ENCODE measurements at regions not wholly inside any gene's neighbourhood (a gene's known extent, or its start where the extent isn't known, plus 50 kb on each side); places are given as distances from the start of the nearest gene placed in this dataset.
"Not testable (repeated sequence)": the region's sequence is repeated elsewhere in the genome, so short reads cannot be mapped to it uniquely, and the experiment has no call there.

DNA sequence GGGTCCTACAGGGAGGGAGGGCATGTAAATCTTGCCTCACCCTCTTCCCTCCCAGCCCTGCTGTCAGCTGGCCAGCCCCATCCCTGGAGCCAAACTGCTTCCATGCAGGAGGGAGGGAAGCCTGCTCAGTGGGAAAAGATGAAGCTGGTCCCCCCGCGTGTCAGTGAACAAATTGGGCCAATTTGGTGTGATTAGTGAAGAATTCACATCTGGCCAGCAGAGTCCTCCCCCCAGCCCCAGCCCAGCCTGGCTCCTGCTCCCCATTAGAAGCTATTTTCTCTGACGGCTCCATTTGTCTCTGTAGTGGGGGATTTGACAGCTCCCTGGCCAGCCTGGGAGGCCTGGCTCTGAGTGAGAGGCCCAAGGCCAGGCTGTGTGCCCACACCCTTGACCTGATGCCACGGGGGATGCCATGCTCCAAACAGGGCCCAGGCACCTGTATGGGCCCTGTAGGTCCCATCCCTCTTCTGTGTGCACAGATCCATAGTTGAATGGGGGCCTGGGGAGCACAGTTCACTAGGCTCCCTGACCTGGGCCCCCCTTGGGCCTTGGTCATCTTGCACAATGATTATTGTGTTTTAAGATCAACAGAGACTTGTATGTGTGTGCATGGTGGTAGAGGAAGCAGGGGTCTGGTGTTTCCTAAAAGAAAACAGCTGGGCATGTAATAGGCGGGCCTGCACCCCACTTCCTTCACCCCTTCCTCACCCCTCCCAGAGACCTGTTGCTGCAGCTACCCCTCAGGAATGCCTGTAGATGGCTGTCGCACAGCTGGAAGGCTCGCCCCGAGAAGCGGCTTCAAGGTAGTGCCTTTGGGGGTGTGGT, 50.7 kb upstream of the TAC4 start:
- DNase-seq = no peak

DNA sequence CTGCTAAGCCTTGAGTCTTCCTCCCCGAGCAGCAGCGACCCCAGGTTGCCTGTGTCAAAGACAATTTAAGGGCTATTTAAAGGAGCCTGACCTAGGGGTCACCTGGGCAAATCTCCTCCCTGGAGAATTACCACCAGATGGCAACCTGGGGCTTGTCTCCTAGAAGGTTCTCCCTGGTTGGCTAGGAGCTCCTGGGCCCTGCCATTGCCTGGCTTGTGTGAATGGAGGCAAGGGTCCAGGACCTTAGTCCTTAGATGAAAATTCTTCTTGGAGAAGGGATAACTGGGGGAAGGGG, 51.3 kb upstream of the TAC4 start:
- DNase-seq = no peak

DNA sequence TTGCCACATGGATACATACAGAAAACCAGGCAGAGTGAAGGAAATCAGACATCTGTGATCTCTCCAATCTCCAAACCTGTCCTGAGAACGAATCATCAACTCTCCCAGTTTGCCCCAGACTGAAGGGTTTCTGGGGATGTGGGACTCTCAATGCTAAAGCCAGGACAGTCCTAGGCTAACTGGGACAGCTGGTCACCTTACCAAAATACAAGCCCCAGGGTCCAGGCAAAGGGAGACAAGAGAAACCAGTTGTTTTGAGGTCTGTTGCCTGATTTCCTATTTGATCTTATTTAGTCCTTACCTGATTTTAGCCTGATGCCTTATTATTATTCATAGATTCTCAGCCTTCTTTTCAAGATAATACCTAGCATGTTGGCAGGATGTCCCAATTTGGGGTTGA, 51.7 kb upstream of the TAC4 start:
- no peak for DNase-seq

DNA sequence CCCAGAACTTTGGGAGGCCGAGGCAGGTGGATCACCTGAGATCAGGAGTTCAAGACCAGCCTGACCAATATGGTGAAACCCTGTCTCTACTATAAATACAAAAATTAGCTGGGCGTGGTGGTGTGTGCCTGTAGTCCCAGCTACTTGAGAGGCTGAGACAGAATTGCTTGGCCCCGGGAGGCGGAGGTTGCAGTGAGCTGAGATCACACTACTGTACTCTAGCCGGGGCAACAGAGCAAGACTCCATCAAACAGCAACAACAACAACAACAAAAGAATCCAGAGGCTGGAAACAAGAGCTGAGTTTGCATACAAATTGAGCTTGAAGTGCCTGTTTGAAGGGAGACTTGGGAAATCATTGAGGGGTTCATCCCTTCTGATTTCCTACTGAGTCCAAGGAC, 52.9 kb upstream of the TAC4 start:
- DNase-seq = not testable (repeated sequence)

DNA sequence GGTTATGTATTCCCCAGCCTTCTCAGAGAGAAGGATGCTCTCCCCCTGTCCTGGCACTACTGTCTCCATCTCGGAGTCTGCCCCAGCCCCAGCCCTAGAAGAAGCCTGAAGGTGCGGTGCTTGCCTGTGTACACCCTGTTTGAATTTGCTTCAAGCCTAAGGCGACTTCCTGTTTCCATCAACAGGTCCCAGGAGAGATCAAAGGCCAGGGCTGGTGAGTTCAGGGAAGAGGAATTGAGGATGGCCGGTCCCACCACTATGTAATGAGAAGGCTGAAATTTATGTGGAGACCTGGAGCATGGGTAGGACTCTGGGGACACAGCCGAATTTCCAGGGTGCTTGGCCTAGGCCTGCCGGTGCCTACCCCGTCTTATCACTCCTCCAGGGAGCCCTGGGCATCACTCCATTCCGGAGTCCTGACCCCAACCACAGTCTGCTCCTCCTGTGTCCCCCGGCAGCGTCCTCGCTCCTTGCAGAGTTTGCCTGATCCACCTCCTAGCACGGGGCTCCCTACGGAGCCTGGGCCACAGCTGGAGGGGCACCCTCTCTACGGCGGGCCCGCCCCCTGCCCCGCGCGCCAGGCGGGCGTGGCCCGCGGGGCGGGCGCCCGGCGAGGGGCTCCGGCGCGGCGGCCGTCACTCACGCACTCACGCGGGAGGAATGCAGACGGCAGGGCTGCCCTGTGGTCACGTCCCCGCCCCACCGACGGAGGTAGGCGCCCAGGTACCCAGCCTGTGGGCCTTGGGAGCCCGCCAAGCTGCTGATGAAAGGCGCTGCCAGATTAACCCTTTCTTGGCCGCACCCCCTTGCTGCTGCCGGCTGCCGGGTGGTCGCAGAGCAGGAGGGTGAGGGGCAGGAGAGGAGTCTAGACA, 53.8 kb upstream of the TAC4 start:
- DNase-seq = no peak

DNA sequence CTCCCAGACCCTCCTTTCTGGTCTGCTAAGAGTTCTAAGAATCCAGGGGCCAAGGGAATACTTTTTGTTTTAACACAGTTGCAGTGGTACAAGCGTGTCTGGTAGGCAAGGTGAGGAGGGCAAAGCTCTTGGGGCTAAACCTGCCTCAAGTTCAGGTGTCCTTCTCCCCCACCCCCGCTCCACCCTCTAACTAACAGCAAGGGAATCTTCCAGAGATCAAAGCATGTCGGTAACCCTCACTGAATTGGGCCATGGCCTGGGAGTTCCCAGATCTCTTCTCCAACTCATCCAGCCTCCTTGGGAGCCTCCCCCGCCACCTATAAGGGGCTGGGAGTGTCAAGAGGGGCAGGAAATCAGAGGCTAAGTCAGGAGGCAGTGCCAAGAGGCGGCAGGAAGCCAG, 55.7 kb upstream of the TAC4 start:
- DNase-seq = no peak

DNA sequence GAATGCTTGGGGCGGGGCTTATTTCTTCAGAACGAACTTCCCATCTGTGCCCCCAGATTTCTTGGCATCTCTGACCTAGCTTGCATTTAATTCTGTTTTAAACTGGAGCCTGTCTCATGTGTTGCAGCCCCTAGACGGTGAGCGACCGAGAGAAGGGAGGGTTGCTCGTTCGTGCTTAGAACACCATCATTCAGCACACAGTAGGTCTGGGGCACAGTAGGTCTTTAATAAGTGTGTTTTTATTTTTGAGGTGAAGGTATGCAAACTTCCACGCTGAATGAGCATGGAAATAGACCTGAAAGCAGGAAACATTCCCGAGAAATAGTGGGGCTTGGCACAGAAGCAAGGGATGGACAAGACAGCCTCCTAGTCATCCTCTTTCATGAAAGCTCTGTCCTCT, 57.0 kb upstream of the TAC4 start:
- DNase-seq = no peak

DNA sequence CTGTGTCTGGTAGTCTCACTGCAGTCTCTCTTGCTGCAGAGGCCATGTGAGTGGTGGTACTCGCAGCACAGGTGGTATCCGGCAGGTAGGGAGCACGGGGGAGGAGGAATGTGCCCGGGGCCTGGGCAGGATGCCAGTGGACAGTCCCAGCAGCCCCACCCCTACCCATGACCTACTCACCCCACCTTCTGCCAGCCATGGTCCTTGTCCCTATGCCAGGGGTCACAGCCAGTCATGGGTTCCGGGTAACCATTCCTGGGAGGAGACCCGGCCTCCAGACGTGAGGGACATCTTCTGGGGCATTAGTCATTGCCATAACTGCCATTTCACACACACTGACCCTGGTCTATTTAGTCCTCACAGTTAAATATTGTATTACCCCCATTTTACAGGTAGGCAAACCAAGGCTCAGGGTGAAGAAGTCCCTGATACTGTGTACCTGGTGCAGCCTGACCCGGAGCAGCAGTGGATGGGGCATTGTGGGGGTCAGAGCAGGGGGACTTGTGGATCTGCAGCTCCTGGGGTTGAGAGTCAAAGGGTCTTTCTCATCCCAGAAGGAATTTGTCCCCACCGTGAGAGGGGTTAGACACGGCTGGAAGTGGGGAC, 58.8 kb upstream of the TAC4 start:
- no peak for DNase-seq

DNA sequence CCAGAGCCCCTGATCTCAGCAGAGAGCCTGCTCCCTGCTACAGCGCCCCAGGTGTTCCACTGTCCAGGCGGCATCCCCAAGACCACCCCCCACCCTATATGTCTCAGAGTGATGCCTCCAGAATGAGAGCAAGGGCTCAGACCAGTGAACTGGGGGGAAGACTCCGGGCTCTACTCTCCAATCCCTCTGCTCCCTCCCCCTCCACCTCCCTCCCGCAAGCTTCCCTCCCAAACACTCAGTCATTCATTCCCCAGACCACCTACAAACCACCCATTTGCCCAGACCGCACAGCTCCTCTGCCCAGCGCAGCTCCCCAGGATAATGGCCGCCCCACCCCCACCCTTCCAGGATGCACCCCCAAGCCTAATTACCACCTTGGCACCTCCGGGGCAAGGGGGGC, 59.4 kb upstream of the TAC4 start:
- no peak for DNase-seq

DNA sequence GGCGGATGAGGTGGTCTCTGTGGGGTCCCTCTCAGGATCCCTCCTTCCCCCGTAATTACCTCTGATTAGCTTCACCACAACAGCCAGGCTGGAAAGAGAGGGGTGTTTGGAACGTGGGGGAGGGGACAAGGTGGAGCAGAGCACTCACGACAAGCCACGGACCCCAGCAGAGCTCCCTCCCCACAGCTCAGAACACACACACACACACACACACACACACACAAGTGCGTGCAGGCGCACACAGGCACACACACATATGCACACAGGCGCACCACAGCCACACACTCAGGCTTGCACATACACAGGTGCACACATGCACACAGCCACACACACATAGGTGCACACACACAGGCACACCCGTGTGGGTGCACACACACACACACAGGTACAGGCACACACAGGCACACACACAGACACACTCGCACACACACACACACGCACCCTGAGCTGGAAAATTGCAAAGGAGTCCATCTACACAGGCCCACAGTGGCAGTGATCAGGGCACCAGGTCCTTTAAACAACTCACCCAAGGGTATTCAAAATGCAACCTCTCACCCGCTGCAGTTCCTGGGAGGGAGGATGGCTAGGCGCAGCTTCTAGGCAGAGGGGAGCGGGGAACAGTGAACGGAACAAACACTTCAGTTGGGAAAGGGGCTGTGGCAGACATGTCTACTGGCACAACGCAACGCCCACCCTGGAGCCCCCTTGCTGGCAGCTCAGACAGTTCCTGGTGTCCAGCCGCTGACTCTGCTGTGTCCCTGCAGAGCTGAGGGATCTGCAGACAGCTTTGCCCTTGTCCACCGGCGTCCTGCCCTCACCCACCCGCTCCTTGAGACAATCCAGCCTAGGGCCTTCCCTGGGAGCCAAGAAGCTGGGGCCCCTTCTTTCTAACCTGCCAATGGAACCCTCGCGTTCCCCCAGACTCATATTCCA, 59.9 kb upstream of the DLX4 start:
- DNase-seq = no peak

DNA sequence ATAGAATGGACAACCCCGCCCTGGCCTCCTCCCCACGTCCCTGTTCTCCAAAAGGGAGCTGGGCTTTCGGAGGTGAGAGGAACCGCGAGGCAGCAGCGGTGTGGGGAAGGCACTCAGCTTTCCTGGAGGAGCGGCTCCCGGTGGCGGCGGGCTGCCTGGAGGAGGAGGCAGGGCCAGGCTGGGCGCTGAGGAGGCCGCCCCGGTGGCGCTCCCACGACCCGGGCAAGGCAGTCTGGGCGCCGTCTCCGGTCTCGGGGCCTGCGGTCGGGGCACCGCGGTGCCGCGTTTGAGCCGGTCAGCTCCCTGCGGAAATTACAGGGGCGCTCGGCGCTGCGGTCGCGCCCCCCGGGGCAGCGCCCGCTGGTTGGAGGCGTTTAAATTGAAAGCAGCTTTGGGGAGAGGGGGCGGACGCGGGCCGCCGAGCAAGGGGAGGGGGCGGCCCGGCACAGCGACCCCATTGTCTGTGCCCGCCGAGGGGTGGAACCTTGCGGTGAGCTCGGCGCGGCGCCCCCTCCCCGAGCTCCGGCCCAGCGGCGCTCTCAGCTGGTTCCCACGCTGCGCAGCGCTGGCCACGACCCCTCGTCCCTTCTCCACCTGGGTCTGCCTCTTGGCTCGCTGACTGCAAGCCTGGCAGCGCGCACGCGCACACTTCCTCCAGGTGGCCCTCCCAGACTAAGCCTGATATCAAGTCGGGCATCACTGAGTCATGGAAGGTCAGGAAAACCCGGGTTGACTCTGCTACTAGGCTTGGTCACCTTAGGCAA, 58.7 kb upstream of the DLX4 start:
- no peak for DNase-seq

DNA sequence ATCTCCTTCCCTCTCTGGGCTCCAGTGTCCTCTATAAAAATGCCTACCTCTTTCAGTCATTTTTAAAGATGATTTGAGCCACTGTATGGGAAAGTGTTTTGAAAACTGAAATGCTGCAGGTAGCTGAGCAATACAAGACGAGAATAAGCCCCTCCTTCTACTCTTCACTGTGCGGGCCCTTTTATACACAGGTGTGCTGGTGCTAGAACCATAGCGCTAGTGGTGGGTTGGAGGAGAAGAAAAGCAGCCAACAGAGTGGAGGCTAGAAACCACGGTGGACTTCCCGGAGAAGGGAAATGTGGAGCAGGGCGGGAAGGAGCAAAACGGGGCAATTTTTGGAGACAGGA, 58.2 kb upstream of the DLX4 start:
- DNase-seq = no peak

DNA sequence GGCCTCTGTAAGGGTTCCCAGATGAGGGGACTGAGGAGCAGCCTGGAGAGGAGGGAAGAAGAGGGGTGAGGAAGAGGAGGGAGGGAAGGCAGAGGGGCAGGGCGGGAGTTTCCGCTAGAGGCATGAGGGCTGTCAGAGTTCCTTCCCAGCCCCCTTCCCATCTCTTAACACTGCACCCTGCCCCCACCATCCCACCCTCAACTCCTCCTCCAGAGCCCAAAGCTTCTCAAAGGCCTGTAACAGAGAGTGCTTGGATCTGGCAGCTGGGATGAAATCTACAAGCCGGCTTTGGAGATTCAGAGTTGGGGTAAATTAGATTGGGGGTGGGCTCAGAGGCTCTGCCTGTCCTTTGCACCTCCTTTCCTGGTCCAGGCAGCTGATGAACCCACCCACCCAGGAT, 57.3 kb upstream of the DLX4 start:
- DNase-seq = no peak

DNA sequence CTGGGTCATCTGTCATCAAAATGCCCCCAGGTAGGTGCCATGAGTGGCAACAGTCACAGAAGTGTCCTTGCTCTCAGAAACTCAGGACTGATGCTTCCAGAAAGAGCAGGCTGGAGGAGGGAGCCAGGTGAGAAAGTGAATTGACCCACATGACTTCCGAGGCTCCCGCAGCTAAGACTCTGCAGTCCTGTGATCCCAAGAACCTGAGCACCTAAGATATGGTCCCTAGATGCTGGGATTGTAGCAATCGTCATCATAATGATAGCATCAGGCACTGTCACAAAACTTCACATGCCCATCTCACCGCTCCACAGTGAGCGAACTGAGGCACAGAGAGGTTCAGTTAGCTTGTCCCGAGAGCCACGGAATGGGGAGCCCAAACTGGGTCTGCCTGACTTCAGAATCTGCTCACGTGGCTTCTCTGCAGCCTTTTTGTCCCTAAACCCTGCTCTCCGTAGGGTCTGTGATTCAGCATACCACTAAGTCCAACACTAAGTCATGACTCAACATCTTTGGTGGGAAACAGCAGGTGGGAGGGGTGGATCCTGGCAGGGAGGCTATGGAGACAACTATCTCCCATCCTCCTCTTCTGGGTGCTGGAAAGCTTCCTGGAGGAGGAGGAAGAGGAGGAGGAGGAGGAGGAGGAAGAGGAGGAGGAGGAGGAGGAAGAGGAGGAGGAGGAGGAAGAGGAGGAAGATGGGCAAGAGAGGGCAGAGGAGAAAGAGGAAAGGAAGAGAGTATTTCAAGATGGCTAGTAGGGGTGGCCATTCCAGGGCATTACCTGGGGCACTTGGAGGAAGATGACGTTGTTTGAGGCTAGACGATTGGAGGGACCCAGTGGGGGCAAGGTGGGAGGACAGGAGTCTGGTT, 55.5 kb upstream of the DLX4 start:
- DNase-seq = peak; percentile 70

DNA sequence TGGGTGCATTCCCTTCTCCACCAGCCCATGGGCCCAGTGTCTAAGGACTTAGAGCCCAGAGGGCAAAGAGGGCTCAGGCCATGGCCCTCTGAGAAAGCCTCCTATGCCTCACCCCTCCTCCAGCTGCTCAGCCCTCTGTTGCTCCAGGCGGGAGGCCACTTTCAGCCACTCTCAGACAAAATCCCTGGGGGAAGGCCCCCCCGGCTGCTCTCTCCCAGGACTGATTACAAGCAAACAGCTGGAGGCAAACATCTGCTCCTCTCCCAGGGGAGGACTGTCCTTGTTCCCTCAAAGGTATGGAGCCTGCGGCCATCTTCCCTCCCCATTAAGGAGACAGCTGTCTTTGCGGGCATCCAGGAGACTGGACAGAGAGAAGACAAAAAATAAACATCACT, 54.9 kb upstream of the DLX4 start:
- no peak for DNase-seq

DNA sequence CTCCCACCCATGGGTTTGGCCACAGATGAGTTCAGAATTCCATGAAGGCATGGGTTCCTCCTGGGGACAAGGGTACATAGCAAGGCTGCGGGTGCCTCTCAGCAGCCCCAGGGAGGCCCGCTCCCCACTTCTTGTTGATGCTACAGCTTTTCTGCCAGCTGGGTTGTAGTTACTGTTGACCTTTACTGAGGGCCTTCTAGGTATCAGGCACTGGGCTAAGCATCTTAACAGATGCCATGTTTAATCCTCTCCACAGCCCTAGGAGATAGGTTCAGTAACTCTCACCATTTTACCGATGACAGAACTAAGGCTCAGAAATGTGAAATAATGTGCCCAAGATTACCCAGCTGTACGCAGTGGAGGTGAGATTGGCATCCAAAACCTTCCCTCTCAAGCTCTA, 54.3 kb upstream of the DLX4 start:
- DNase-seq = no peak

DNA sequence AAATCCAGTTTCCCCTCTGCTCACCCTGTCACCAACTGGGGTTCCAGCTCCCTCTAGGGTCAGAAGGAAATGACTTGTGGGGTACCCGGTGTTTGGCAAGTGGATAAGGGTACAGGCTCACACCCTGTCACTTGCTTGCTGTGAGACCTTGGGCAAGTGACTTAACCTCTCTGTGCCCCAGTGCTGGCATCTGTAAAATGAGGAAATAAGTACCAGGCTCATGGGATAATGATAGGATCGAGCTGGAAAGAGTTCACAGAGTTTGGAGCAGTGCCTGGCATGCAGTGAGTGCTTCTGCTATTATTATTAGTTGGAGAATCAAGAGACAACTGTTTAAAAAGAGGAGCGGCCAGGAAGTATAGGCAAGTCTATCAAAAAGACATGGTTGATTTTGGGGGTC, 53.7 kb upstream of the DLX4 start:
- DNase-seq = no peak

DNA sequence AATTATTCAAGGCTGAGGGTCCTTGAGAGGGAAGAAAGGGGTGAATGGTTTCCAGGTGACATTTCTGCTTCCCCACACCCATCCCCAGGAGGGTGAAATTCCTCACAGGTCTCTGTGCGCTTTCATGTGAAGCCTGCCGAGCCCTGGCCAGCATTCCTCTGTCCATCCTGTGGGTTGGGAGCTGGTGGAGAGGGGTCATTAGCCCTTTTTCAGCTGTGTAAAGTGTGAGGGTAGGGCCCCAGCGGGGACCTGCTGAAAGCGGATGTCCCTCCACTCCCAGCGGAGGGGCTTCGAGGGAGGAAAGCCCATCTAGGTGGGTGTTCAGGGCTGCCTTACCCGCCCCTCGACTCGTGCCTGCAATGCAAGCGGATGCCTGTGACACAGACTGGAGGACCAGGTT, 53.3 kb upstream of the DLX4 start:
- DNase-seq = no peak

DNA sequence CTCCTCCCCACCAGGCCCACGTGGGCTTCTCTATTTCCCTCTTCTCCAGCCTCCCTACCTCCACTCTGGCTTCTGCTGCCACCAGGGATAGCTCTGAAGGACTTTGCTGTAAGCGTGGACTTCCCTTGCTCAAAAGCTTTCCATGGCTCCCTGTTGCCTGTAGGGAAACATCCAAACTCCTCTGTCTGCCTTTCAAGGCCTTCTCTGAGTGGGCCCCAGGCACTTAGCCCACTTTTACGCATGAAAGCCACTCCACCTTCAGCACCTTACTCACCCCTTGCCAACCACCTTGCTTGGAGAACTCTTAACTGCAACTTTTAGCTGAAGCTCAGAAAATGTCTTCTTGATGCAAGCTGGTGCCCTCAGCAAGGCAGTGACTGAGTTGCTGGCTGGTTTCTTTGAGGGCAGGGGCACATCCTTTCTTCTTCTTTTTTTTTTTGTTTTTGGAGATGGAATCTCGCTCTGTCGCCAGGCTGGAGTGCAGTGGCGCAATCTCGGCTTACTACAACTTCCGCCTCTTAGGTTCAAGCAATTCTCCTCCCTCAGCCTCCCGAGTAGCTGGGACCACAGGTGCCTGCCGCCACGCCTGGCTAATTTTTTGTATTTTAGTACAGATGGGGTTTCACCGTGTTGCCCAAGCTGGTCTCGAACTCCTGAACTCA, 52.0 kb upstream of the DLX4 start:
- no peak for DNase-seq

DNA sequence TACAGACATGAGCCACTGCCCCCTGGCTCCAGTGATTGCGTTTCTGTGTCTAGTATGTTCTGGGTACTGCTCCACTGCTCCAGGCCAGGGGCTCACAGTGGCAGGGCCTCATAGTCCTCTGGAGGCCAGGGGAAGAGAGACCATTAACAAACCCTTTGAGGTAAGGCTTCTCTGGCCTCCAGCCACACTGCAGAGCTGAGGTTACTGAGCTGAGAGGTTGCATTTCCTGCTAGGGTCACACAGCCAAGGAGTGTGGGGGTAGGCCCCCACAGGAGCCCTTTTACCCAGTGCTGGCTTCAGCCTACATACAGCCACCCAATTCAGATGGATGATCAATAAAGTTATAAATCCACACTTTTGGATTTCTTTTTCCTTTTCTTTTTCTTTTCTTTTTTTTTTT, 50.4 kb upstream of the DLX4 start:
- DNase-seq = no peak

All from fibroblast of upper back skin (primary cell).